ENCODE measurements at regions not wholly inside any gene's neighbourhood (a gene's known extent, or its start where the extent isn't known, plus 50 kb on each side); places are given as distances from the start of the nearest gene placed in this dataset.

- peaks cover 3% of the 10 kb centered on the region; the same call in 1 of the 2 replicates for H3K23me2 ChIP-seq (ENCODE audit: low read depth, low read length)
- H2BK120ac ChIP-seq (replicated peaks; ENCODE audit: low read depth, low read length) = no peak overlapping the region
- no peak overlapping the region for H2BK20ac ChIP-seq (ENCODE audit: low read length)
- CTCF ChIA-PET (ENCODE audit: partially characterized antibody) = no interaction called here
- H3K4ac ChIP-seq (replicated peaks; ENCODE audit: insufficient read length, low read depth, low read length) = no peak overlapping the region
- H3K9me3 ChIP-seq (ENCODE audit: insufficient read depth in 2 of 2, low read depth in 1 of 2, low read length in 1 of 2) = peaks cover 0 to 3% of the 10 kb centered on the region in 2 experiments; a peak in 1 of 4 replicates
- no peak overlapping the region for H3K23ac ChIP-seq (ENCODE audit: insufficient read length)
- POLR2A ChIA-PET (ENCODE audit: partially characterized antibody) = no interaction called here
- no peak overlapping the region for H4K91ac ChIP-seq (replicated peaks; ENCODE audit: insufficient read length, low read length)
- H4K8ac ChIP-seq (ENCODE audit: extremely low read depth, insufficient read depth, low read length) = no peak overlapping the region
- no peak overlapping the region for H2AK5ac ChIP-seq (ENCODE audit: low read depth, low read length)
- H2BK12ac ChIP-seq (ENCODE audit: low read depth, low read length) = no peak overlapping the region
- DNase-seq (ENCODE audit: low read depth in 1 of 2, low spot score in 2 of 2) (no peak), FAIRE-seq (no peak)
- H4K5ac ChIP-seq (ENCODE audit: insufficient read length, low read depth, low read length) = no peak overlapping the region
- no peaks in the 10 kb centered on the region for H3K27me3 ChIP-seq (replicated peaks in 1 of 4; ENCODE audit: control insufficient read depth in 3 of 4, extremely low read depth in 1 of 4, insufficient read depth in 3 of 4, low read length in 3 of 4)
- 98% methylated on average over 4 of the region's 4 CpGs; no CpG with 5 or more reads in 1 of the 2 experiments for WGBS, 2 experiments (ENCODE audit: extremely low coverage in 1 of 2, insufficient coverage in 1 of 2, insufficient read length in 1 of 2, insufficient replicate concordance in 2 of 2, low coverage in 1 of 2, low lambda C conversion rate in 2 of 2, missing lambda C conversion rate in 1 of 2)
- no peak overlapping the region for H3K14ac ChIP-seq (ENCODE audit: insufficient read length)
- H3K4me2 ChIP-seq (ENCODE audit: insufficient read depth in 1 of 2, low read depth in 2 of 2, low read length in 2 of 2) = no peak overlapping the region
- H3K79me2 ChIP-seq (ENCODE audit: control insufficient read depth in 1 of 2, insufficient read depth in 2 of 2, low read length in 2 of 2) = no peaks in the 10 kb centered on the region
- H2BK5ac ChIP-seq (ENCODE audit: low read depth, low read length) = no peak overlapping the region
- no peak overlapping the region for H3K4me3 ChIP-seq (ENCODE audit: extremely low read depth in 1 of 4, insufficient read depth in 2 of 4, low read depth in 3 of 4, low read length in 4 of 4)
- no peaks in the 10 kb centered on the region for H3K36me3 ChIP-seq (ENCODE audit: control insufficient read depth in 2 of 4, insufficient read depth in 4 of 4, low read length in 3 of 4)
- no peaks in the 10 kb centered on the region for H3K4me1 ChIP-seq (replicated peaks in 1 of 4; ENCODE audit: control insufficient read depth in 3 of 4, insufficient read depth in 4 of 4, low read length in 3 of 4)
- no peak overlapping the region for H3K18ac ChIP-seq (ENCODE audit: extremely low read depth, low read length)
- no peak overlapping the region for H2BK15ac ChIP-seq (ENCODE audit: low read length)
- no peak overlapping the region for H3K56ac ChIP-seq (replicated peaks; ENCODE audit: insufficient read length, low read depth, low read length)
- H2AFZ ChIP-seq (ENCODE audit: low read length) = no peak overlapping the region
- no peak overlapping the region for H3K9ac ChIP-seq (replicated peaks in 1 of 4; ENCODE audit: extremely low read depth in 1 of 4, low read depth in 3 of 4, low read length in 3 of 4)
- H4K20me1 ChIP-seq (replicated peaks in 1 of 2; ENCODE audit: control insufficient read depth in 1 of 2, insufficient read depth in 2 of 2, low read length in 2 of 2) = peaks cover 0 to 4% of the 10 kb centered on the region in 2 experiments
- no peaks in the 10 kb centered on the region for H3K79me1 ChIP-seq (ENCODE audit: low read depth, low read length)
- no peak overlapping the region for H3K27ac ChIP-seq (ENCODE audit: low read depth, low read length)
- TF ChIP-seq, protein P1, sequence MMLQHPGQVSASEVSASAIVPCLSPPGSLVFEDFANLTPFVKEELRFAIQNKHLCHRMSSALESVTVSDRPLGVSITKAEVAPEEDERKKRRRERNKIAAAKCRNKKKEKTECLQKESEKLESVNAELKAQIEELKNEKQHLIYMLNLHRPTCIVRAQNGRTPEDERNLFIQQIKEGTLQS (IDR thresholded peaks at IDR 0.05; ENCODE audit: insufficient read depth, low read depth, low read length) = no peak
- TF ChIP-seq CHD1 (IDR thresholded peaks at IDR 0.05; ENCODE audit: low read depth, low read length) (no peak), BRCA1 (IDR thresholded peaks at IDR 0.05; ENCODE audit: low read depth, low read length) (no peak), SIN3A (conservative IDR thresholded peaks at IDR 0.05 in 1 of 2, IDR thresholded peaks at IDR 0.05 in 1 of 2; ENCODE audit: low read depth in 1 of 2, low read length in 2 of 2) (no peak), TCF12 (IDR thresholded peaks at IDR 0.05; ENCODE audit: low read depth, low read length) (no peak), TAF7 (optimal IDR thresholded peaks at IDR 0.05; ENCODE audit: borderline replicate concordance, low read depth, low read length) (no peak), JUN (IDR thresholded peaks at IDR 0.05; ENCODE audit: low read depth, low read length) (no peak), RNF2 (IDR thresholded peaks at IDR 0.05; ENCODE audit: borderline replicate concordance, low read depth, low read length, missing control alignments, poor library complexity, severe bottlenecking) (no peak)
Observed at GRCh38 chr4:13133700-13134099, 350.4 kb downstream of the RAB28 start.
